Stimulated activated CD8-positive, alpha-beta memory T cell treated with anti-CD3 and anti-CD28 coated beads, Interleukin-4, amount 100 ng/mL, for 1 hour (primary cell): ENCODE measurements at regions not wholly inside any gene's neighbourhood (a gene's known extent, or its start where the extent isn't known, plus 50 kb on each side); places are given as distances from the start of the nearest gene placed in this dataset.

Experiments
- DNase-seq, 2 donors: peaks; one replicate each; pipeline ENCODE4 v3.0.0-alpha.2; 2020; ENCODE audit warnings: low read depth in 2 of 2, low spot score in 1 of 2

DNA sequence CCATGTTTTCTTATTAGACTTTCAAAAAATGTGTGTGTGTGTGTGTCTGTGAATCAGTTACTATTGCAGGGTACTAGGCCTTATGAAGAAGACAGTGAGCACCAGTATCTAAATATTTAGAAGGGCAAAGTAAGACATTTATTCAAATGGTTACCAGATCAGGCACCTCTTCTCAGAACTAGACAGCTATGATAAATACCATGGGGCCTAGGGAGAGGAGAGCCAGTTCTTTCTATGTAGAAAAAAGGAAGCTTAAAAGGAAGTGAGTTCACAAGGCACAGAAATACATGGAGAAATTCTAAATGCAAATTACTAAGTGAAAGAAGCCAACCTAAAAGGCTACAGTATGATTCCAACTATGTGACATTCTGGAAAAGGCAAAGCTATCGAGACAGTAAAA lies 261.3 kb downstream of the SOX11 start:
- DNase-seq: no peak

DNA sequence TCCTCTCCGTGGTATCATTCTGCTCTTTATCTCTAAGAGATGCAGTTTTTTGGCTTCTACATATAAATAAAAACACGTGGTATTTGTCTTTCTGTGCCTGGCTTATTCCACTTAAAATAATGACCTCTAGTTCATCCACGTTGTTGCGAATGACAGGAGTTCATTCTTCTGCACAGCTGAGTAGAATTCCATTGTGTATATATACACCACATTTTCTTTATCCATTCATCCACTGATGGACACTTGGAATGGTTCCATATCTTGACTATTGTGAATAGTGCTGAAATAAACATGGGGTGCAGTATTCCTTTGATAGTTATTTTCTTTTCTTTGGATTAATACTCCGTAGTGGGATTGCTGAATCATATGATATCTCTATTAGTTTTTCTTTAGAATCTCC lies 262.3 kb downstream of the SOX11 start:
- DNase-seq: no peak

DNA sequence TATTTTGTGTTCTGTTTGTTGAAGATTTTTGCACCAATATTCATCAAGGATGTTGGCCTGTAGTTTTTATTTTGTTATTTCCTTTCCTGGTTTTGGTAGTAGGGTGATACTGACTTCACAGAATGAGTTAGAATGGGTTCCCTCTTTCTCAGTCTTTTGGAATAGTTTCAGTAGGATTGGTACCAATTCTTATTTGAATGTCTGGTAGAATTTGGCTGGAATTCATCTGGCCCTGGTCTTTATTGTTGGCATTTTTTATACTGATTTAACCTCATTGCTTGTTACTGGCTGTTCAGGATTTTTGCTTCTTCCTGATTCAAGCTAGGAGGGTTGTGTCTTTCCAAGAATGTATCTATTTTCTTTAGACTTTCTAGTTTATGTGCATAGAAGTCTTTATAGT lies 263.7 kb downstream of the SOX11 start:
- DNase-seq: no peak

- no peak for DNase-seq
These were observed 267.9 kb downstream of the SOX11 start for GRCh38 chr2:5959836-5960820.

DNA sequence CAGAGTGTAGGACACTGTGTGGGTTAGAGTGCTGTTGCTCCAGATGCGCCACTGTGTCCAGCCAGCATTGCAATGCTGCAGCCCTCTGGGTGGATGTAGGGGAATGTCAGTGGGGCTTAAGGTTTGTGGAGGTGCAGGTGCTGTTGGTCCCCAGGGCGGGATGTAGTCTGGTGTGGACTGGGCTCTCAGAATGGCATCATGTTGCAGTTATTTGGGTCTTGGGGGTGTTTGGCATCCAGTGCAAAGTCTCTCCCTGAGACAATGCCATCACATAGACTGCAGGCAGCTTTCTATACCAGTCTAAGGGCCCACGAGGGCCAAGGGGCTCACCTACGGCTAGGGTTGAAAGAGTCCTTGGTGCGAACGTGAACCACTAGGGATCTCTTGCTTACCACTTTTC lies 275.3 kb downstream of the SOX11 start:
- DNase-seq: no peak

GRCh38 chr2:5969303-5969702 lies 277.1 kb downstream of the SOX11 start:
- no peak for DNase-seq

GRCh38 chr2:5970347-5970746 lies 278.2 kb downstream of the SOX11 start:
- no peak for DNase-seq

GRCh38 chr2:5974477-5974876 lies 282.3 kb downstream of the SOX11 start:
- DNase-seq: no peak

DNA sequence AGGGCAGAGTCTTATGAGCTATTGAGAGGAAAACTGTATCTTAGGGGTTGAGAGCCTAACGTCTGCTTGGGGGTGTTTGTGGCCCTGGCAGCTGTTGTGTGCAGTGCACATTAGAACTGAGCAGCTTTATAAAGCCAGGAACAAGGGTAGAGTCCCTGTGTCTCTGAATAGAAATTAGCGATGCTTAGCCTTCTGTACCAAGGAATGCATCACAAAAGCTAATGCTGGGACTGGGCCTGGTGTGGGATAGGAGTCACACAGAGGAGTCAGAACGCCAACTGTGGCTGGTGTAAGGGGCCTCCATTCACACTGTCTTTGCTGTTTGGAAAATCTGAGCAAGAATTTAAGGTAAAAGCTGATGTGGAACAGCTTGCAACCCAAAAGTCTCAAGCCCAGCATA lies 283.2 kb downstream of the SOX11 start:
- DNase-seq: no peak

GRCh38 chr2:5976531-5977065 lies 284.4 kb downstream of the SOX11 start:
- DNase-seq: no peak

DNA sequence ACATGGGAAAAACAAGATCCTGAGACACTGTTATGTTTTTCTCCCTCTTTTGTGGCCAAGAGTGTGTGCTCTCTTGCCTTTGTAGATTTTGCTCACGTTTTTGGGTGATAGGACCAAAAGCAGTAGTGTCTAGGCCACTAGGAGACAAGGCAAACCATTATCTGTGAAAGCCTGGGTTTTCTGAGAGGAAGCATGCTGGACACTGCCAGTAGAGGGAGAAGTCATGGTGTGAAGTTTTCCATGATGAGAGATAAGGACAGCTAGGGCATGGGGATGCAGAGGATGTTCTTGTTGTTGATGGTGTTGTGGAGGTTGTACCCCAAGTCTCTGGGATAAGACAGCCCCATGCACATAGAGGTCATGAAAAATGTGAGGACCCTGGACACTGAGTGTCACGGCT lies 285.3 kb downstream of the SOX11 start:
- no peak for DNase-seq

DNA sequence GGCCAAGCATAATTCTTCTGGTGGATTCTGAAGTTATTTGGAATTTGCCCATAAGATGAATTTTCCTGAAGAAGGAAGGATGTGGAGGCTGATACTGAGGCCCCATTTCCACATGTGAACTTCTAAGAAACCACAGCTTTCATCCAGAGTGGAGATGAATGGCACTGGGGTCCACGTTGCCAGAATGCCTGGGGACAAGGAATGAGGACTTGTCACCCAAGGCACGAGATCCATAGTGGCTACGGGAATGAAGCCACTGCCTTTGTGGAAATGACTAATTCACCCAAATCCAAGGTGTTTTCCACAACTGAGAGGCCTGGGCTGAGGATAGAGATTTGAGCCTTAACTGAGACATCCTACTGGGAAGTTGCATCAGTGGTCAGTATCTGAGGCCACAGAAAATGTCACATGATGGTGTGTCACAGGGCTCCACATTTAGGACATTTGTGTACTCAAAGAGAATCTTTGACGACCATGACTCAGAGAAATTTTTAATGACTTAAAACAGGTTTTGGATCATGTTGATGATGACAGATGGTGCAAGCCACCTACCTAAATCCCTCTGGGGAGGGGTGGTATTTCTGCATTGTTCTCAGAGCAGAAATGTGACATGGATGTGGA lies 286.1 kb downstream of the SOX11 start:
- DNase-seq: no peak

GRCh38 chr2:5980450-5981190 lies 288.4 kb downstream of the SOX11 start:
- DNase-seq: no peak

GRCh38 chr2:5982193-5982902 lies 290.2 kb downstream of the SOX11 start:
- DNase-seq: no peak

- DNase-seq: no peak
These were observed 290.7 kb downstream of the SOX11 start for GRCh38 chr2:5982903-5983265.

DNA sequence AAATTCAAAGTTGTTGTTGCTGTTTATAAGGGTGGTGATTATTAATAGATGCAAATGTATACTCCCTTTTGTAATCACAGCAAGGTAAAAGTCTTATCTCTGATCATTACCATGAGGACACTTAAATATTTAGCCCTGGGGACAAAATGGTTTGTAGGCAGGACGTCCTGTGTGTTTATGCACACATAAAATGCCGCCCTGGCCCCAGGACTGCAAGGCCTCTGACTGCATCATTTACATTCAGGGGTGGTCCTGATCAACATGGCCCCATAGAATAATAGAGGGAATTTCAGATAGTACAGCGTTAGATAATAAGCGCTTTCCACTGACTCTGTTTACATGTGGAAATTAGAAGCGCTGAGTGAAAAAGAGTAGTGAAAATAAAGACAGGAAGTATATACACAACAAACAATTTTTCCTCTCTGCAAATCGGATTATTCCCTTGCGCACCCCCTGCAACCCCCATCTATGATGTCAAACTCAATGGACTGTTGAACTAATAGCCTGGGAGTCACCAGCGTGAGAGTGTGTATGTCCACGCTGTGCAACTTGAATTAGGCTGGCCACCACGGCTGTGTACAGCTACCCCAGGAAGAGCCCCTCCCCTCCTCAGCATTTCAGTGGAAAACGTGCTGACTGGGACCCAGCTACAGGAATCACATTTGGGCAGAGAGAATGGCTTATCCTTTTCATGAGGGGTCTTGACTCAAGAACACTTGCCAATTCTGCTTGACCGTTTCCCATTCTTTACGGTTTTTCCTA lies 291.5 kb downstream of the SOX11 start:
- no peak for DNase-seq

DNA sequence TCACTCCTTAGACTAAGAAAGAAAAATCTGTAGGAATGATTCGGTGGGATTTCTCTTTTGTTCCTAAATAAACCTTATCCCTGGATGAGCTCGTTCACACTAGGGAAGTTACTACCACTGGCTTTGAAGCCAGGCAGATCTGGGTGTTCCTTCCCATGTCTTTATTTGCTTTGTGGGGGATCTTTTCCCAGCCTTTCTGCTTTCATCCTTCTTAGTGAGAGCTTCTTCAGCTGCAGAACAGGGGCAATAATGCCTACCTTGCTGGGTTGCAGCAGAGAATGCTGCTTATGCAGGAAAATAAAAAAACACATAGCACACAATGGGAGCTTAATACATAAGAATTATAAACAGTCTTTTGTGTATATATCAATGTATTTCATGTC lies 292.1 kb downstream of the SOX11 start:
- no peak for DNase-seq

DNA sequence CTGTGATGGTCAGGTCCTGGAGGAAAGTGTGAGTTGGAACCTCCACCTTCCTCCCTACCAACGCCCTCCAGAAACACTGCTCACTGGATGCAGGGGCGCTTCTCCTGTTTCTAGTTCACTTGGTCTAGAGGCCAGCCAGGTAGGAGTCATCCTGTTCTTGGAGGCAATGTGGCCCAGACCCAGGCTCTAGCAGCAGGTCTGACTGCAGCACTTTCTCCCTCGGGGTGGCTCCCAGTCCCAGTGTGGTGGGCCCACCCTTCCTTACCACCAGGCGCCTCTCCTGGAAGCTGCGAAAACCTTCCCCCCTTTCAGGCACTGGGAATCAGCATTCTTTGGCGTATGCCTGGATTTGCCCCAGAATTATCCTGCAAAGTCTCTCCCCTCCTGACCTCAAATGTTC lies 292.8 kb downstream of the SOX11 start:
- DNase-seq: no peak

- DNase-seq: no peak
These were observed 293.6 kb downstream of the SOX11 start for GRCh38 chr2:5985536-5986385.
